Limb (tissue), 2 donors: ENCODE measurements at regions not wholly inside any gene's neighbourhood (a gene's known extent, or its start where the extent isn't known, plus 50 kb on each side); places are given as distances from the start of the nearest gene placed in this dataset.
A peak's percentile ranks its signal among the peaks of the same experiment; 100 is the strongest.
"Not testable (repeated sequence)": the region's sequence is repeated elsewhere in the genome, so short reads cannot be mapped to it uniquely, and the experiment has no call there.

Experiments
- DNase-seq, 2 donors: peaks; one replicate each; pipeline ENCODE4 v3.0.0-alpha.2; 2016; ENCODE audit errors: extremely low spot score in 2 of 2

DNA sequence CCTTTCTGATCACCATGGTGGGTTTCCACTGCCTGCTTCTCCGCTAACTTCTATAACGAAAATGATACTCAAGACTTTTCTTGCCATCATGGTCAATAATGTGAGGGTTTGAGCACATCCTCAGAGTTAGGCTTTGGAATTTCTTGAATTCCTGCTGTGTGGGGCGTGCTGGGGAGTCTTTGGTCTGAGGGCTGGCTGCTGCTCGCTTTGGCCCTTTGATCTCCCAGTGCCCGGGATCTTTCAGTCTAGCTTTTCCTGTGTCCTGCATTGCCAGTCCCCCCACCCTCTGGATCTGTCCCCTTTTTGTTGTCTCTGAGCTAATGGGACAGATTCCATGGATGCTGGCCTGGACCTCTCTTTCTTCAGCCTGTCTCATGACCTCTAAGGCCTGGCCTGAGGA is 182.6 kb downstream of the NPIPA7 start:
- DNase-seq, result not testable (repeated sequence)

DNA sequence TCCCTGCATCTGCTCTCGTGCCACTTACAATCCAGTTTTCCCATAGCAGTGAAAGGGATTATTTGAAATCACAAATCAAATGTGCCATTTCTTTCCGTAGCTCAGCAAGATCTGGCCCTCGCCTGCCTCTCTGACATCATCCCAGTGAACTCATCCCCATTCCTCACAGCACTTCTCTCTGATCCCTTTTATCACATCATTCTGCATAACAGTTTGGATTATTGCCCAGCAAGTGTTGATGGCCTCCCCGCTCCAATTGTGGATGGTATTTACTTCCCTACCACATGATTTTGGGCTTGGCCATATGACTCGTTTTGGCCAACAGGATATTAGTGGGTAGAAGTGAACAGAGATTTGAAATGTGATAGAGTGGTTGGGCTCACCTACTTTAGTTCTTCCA is 185.0 kb downstream of the NPIPA7 start:
- not testable (repeated sequence) for DNase-seq

DNA sequence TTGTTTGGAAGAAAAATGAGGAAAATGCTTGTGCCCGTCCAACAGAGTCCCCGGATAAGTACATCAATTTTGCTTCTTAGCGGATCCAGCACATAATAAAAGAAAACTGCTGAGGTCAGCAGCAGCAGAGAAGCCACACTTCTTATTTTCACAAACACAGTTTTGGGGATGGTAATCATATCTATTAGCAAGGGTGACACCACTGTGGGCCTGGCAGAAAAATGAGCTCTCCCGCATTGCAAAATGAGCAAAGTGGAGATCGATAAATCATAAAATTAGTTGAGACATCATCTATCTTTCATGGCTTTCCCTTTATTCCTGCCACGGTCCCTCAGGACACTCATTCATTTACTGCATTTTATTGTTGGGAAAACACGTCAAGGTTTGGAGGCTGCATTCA is 186.4 kb downstream of the NPIPA7 start:
- DNase-seq, result not testable (repeated sequence)

DNA sequence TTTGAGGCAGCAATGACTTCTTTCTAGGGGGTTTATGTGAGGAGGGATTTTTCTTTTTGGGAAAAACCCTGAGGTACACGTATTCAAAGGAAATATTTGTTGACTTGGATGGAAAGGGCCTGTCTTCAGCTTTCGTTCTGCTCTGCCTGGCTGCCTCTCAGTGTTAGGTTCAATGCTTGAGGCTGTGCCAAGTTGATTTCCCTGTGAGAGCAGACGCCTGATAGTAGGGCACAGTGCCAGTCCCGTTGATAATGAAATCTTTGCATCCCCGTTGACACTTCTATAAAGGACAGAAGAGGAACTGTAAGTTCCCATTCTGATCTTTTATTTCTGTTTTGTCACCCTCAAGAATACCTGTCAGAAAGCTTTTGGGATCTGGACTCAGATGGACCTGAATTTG is 191.1 kb downstream of the NPIPA7 start:
- DNase-seq, result not testable (repeated sequence)

DNA sequence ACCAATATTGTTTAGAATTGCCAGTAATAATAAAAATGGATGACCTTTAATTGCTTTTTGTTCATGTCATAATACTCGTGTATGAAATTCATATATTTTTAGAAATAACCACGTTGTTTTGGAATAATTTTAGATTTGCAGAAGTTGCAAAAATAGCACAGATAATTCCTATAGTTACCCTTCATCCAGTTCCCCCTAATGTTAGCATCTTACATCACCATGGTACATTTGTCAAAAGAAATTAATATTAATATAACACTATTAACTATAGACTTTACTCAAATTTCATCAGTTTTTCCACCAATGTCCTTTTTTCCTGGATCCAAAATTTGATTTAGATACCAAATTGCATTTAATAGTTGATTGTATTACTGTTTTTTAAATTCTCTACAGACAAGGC is 191.9 kb downstream of the NPIPA7 start:
- DNase-seq, result not testable (repeated sequence)

DNA sequence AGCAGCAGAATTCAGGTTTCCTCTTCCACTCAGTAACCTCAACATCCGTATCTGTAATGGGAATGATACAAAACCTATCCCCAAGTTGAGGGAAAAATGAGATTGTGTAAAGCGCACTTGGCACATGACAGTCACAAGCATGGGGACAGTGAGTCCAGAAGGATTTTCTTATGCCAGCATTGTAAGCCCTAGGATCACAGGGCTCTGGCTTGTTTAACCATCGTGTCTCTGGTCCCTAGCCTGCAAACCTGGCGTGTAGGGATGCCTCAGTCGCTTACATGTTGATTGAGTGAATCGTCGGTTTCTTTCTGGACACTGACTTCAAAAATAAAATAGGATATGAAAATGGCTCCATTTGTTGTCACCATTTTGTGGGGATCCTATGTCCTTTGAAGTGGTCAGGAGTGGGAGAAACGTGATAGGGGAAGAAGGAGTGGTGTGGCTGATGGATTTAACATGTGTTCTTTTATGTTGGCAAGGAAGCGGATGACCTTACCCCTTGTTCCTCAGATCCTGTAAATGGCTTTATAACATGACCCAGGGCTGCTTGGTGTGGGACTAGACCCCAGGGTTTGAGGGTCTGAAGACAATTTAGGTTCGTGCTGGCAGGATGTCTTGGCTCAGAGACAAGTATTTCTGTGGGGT is 193.3 kb downstream of the NPIPA7 start:
- DNase-seq, result not testable (repeated sequence)

DNA sequence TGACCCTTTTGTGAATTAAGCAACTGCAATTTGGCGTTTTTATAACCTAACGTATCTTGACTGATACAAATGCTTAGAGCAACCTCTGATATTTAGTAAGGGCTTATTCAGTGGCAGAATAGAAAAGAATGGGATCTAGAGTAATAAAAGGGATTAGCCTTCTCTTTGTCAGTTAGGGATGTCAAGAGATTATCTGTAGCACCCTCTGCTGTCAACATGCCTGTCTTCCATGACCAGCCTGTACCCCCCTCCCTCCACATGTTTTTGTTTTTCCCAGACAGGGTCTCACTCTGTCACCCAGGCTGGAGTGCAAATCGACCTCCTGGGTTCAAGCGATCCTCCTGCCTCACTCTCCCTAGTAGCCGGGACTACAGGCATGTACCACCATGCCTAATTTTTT is 198.1 kb downstream of the NPIPA7 start:
- not testable (repeated sequence) for DNase-seq

DNA sequence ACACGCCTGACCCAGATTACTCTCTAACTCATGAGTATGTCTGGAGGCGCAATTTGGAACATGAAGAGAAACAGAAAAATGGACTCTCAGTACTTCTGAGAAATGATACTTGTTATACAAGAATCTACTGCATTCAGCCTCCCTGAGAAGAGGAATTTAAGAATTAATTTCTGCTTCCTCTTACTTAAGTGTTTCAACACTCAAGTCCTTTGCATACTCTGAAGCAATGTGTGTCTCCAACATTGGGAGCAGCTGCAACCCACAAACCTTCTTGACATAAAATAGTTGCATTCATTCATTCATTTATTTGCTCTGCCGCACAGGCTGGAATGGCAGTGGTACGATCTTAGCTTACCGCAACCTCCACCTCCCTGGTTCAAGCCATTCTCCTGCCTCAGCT is 199.8 kb downstream of the NPIPA7 start:
- no peak for DNase-seq

DNA sequence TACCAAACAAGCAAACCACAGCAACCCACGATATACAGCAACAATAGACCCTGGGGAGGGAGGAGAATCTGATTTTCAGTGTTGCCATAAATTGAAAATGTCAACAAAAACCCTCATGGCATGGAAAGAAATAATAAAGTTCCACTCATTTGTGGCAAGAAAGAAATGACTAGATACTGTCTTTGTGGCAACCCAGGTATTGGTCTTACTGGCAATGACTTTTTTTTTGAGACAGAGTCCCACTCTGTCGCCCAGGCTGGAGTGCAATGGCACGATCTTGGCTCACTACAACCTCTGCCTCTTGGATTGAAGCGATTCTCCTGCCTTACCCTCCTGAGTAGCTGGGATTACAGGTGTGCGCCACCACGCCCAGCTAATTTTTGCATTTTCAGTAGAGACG is 204.0 kb downstream of the NPIPA7 start:
- not testable (repeated sequence) for DNase-seq

DNA sequence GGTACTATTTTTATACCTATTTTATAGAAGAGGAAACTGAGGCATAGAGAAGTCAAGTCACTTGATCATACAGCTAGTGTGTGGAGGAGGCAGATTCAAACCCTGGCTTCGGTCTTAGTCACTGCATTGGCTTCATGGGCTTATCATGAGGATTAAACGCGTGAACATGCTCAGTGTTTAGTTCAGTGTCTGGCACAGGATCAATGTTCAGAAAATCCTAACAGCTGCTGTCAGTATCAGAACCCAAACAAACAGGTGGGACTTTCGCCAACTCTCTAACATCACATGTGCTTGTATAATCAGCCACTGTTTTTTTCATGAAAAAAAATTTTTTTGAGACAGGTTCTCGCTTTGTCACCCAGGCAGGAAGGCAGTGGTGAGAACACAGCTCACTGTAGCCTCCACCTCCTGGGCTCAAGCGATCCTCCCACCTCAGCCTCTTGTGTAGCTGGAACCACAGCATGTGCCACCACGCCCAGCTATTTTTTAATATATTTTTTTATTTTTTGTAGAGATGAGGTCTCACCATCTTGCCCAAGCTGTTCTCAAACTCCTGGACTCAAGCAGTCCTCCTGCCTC is 207.2 kb downstream of the NPIPA7 start:
- not testable (repeated sequence) for DNase-seq

DNA sequence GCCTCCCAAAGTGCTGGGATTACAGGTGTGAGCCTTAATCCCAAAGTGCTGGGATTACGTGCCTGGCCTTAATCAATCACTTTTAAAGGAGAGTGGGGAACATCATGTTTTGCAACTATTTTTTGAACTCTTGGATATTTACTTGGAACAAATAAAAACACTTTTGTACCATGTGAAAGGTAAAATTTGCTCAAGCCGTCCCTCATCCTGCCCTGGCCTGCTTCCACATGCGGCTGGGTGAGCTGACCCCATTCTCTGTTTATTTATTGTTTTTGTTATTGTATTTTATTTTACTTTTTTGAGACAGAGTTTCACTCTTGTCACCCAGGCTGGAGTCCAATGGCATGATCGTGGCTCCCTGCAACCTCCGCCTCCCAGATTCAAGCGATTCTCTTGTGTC is 208.0 kb downstream of the NPIPA7 start:
- not testable (repeated sequence) for DNase-seq

DNA sequence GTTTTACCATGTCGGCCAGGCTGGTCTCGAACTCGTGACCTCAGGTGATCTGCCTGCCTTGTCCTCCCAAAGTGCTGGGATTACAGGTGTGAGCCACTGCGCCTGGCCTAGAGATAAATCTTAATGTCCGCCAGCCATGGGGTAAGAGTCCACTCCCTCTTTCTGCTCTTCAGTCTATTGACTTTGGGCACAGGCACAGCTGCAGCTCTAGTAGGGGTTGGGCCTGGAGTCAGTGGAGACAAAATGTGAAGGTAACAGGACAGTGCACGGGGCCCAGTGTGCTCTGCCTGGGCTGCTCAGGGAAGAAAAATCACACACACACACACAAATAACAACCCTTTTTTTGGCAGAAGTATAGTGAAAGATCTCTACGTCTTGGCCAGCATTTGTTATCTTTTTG is 209.5 kb downstream of the NPIPA7 start:
- not testable (repeated sequence) for DNase-seq

DNA sequence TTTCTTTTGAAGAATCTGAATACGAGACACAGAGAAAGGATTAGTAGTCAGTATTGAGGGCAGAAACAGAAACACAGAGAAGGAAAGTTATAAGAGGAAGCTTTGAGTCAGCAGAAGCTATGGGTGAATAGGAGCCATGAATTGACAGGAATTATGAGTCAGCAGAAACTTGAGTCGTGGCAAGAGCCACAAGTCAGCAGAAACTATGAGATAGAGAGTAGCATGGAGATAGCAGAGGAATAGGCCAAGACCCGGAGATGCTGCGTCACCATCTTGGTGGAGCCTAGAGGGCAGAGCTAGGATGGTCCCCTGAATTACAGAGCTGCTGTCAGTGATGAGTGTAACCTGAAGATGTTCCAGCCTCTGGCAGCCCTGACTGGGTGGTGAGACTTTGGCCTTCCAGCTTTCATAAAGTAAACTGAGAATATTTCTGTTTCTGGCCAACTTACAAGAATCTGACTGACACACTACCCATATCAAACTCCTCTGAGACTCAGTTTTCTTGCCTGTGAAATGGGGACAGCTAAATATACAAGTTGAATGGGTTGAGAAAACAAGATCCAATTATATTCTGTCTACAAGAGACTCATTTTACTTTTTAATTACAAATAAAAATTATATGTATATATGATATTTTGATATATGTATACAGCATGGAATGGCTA is 211.8 kb downstream of the NPIPA7 start:
- not testable (repeated sequence) for DNase-seq

DNA sequence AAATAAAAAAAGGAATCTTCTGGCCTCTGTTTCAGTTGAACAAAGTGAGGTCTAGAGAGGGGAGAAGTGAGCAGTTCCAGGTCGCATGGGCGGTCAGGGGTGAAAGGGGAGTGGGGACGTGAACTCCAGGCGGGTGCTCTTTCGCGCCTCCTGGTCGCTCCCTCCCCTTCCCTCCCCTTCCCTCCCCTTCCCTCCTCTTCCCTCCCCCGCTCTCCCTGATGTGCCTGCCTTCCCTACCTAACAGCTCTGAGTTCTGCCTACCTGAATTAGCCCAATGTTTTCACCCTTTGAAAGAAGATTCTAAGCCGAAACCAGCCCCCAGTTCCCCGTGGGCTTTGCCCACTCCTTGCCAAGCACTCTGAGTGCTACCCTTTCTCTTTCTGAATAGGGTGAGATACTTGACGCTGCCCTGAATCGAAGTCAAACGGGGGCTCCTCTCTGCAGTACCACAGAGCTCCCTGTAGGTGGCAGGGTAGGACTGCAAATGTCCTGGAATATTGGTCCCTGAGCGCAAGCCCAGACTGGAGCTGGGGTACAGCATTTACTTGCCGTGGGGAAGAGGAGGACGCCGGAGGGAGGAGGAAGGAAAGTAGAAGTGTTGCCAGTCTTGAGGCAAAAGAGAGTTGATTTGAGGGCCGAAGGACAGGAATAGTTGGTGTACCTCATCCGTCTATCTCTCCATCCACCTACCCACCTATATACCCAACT is 214.4 kb downstream of the NPIPA7 start:
- DNase-seq, result peak in 1 of 2 donors; percentile 34

DNA sequence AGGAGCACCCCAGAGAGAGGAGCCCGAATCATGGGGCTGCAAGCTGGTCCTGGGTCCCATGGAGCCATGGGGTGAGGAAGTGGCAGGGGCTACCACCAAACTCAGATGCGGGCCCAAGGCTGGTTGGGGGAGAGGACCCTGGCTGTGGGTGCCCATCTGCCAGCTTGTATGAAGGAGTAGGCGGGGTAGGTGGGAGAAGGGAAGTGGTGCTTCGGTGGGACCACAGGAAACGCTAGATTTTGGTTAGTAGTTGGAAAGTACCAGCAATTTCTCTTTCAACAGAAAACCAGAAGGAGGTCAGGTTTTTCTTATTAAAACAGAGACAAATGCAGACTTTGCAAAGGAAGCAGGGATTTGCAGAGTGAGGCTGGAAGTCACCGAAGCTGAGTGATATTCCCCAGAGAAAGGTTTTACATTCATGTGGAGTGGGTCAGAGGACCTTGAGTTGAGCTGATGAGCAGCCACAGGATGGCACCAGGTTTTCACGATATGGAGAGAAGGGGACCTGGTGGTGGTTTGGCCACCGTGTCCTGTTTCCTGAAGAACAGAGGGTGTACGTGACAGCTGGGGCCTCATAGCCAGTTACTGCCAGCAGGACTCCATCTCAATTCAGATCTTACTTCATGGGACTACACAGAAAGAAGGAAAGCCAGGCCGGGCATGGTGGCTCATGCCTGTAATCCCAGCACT is 216.2 kb downstream of the NPIPA7 start:
- not testable (repeated sequence) for DNase-seq

DNA sequence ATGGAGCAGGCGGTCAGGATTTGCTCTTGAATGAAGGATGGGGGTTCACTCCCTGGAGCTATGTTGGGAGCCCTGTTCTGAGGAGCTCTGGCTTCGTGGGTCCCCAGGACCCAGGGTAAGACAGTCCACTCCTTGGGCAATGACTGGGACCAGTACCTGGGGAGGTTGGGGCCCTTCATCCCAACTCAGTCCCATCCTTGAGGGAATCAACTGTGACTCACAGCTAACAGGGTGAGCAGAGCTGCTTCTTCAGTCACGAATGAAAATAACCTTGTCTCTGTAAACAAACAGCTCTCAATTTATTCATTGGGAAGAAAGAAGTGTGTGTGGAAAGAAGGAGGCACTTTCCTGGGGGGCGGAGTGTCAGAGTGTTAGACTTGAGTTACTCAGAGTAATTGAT is 222.3 kb downstream of the NPIPA7 start:
- not testable (repeated sequence) for DNase-seq

DNA sequence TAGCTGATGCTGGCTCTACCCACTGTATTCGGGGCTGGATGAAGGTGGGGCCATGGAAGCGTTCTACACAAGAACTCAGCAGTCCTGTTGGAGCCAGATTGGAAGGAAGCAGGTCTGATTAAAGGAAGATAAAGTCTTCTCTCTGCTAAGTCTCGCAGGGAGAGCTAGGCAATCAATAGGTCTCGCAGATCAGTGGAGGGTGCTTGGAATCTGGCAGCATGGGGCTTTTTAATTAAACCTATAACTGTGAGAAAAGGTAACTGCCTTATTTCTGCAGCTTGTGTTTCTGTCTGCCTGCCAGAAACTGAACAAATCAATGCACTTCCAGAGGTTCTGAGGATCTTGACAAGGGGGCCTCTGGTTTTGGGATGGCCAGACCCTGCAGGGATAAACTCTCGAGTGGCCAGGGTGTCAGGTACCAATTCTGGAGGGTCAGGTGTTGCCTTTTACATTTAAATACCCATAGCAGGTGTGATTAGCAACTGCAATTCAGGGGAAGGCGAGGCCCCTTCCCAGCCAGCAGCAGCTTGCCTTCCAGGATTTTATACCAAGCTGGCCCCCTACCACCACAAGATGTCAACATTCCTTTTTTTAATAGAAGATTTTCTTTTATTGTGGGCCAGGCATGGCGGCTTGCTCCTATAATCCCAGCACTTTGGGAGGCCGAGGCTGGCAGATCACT is 228.6 kb downstream of the NPIPA7 start:
- DNase-seq, result not testable (repeated sequence)

DNA sequence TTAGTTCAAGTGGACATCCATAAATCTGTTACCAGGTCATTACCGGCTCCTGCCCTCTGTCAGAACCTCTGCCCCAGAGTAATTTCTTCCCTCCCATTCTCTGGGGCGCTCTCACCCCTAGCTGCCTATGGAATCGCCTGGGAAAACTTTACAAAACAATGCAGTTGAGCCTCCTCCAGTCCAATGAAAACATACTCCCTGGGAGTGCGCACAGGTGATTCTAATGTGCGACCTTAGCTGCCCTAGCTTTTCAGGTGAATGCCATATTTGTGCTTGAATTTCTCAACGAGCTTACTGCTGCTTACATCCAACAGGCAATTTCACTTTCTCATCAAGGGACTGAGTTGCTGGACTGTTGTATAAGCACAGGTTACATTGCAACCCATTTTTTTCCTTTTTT is 230.7 kb downstream of the NPIPA7 start:
- DNase-seq, result not testable (repeated sequence)

DNA sequence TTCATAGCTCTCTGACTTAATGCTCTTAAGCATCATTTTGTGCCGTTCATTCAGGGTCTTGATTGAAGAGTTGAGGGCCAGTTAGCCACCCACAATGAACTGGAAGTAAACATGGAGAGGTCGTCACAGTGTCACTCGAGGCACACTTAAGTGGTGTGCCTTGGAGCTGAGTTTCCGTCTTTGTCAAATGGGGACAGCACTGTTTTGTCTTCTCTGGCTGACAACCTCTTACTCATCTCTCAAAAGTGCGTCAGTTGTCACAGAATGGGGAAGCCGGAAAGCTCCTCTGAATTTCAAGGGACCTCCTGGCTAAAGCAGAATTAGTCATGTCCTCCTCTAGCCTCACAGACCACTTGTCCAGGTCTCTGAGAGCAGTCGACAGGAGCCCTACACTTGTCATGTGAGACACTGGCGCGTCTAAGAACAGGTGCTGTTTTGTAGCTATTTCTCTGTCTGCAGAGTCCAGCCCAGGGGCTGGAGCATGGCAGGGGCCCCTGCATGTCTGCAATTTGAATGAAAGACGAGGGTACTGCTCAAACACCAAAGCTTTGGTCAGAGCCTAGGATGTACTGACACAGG is 231.5 kb downstream of the NPIPA7 start:
- not testable (repeated sequence) for DNase-seq

DNA sequence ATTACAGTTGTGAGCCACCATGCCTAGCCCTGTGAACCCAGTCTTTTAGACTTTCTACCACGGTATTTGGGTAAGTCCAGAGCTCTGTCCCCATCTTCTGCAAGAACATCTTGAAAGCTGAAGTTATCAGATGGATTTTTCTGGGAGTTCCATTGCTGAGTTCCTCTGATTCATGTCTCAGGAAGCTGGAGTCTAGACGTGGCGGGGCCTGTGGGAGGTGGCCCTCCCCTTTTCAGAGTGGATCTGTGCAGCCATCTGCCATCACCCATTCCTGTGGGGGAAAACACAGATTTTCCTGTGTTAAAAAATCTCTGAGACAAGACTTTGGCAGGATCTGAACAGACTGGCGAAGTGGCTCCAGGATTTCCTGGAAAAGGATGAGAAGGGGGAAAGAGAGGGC is 234.3 kb downstream of the NPIPA7 start:
- not testable (repeated sequence) for DNase-seq

DNA sequence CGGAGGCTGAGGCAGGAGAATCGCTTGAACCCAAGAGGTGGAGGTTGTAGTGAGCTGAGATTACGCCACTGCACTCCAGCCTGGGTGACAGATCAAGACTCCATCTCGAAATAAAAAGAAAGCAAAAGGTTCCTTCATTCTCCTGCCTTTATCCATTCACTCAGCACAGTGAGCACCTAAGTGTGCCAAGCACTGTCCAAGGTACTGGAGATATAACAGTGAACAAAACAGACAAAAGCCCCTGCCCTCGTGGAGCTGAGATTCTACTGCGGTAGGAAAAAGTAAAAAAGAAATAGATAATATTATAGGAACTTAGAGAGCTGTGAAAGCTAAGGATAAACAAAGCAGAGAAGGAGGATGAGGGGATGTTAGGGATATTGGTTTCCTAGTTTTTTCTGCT is 235.5 kb downstream of the NPIPA7 start:
- not testable (repeated sequence) for DNase-seq
